ENCODE measurements at regions not wholly inside any gene's neighbourhood (a gene's known extent, or its start where the extent isn't known, plus 50 kb on each side); places are given as distances from the start of the nearest gene placed in this dataset.

- TF ChIP-seq RNF219 (CRISPR knock-in tag; IDR thresholded peaks at IDR 0.05), result no peak
- no peak for TF ChIP-seq FOXJ2 (tag; IDR thresholded peaks at IDR 0.05)
- no peak for TF ChIP-seq ZBTB43 (CRISPR knock-in tag; IDR thresholded peaks at IDR 0.05)
- no peak for TF ChIP-seq GATAD2B (IDR thresholded peaks at IDR 0.05; ENCODE audit: borderline replicate concordance)
- no peak for TF ChIP-seq HCFC1 (IDR thresholded peaks at IDR 0.05; ENCODE audit: low read depth, low read length)
- TF ChIP-seq CBX5 (IDR thresholded peaks at IDR 0.05; ENCODE audit: borderline replicate concordance, low read depth), result no peak
- no peak for TF ChIP-seq ZNF518B (CRISPR knock-in tag; IDR thresholded peaks at IDR 0.05)
- TF ChIP-seq ZNF77 (CRISPR knock-in tag; IDR thresholded peaks at IDR 0.05), result no peak
Observed at GRCh38 chr4:155539746-155540145, 126.9 kb upstream of the GUCY1A1 start (continued).

Data from K562 (cell line).